HEK293T (cell line): ENCODE measurements at regions not wholly inside any gene's neighbourhood (a gene's known extent, or its start where the extent isn't known, plus 50 kb on each side); places are given as distances from the start of the nearest gene placed in this dataset.

Experiments
- ARNT ChIP-seq: fragments of 450-650 bp; IDR thresholded peaks from 2 replicates; pipeline ENCODE4 v1.6.1; 2017; ENCODE audit warnings: mild to moderate bottlenecking
- BHLHE40 ChIP-seq: fragments of 450-650 bp; IDR thresholded peaks from 2 replicates; pipeline ENCODE4 v1.6.1; 2016; ENCODE audit warnings: mild to moderate bottlenecking, moderate library complexity, borderline replicate concordance
- L3MBTL2 ChIP-seq: fragments of 450-650 bp; conservative IDR thresholded peaks from 2 replicates; pipeline ENCODE4 v1.6.1; 2016; ENCODE audit warnings: mild to moderate bottlenecking
- LEF1 ChIP-seq: fragments of 450-650 bp; IDR thresholded peaks from 2 replicates; pipeline ENCODE4 v1.6.1; 2017; ENCODE audit warnings: mild to moderate bottlenecking, borderline replicate concordance
- SUZ12 ChIP-seq: fragments of 450-650 bp; IDR thresholded peaks from 2 replicates; pipeline ENCODE4 v1.6.1; 2016; ENCODE audit warnings: mild to moderate bottlenecking

DNA sequence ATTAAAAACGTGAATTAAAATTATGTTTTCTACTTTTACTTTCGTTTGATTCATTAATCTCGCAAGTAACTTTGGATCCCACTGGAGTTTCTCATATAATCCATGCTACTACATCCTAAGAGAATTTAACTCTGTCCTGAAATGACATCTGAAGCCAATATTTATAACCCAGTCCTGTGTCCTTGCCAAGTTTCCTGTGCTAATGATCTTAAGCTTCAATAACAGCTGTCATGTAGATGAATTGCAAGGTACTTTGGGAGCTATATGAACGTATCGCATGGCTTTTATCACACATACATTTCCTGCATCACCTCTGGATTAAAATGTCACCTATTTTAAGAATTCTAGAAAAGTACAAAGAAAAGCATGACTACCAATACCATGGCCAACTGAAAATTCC lies 833.8 kb upstream of the CITED2 start:
- TF ChIP-seq LEF1 (no peak), SUZ12 (no peak), ARNT (no peak), L3MBTL2 (no peak), BHLHE40 (no peak)
